Smooth muscle cell (in vitro differentiated cells): ENCODE measurements at regions not wholly inside any gene's neighbourhood (a gene's known extent, or its start where the extent isn't known, plus 50 kb on each side); places are given as distances from the start of the nearest gene placed in this dataset.

Experiments used
- DNase-seq: peaks from one replicate; lab custom pipeline; 2025; ENCODE audit not compliant: unreplicated experiment; lab: John Stamatoyannopoulos, UW
- H2AFZ ChIP-seq: fragments of 200-600 bp; sonication (generic); 2 replicates; pipeline ENCODE4 v1.6.0; 2016; ENCODE audit warnings: antibody characterized with exemption, low read depth, mild to moderate bottlenecking
- H3F3A ChIP-seq: fragments of 200-600 bp; sonication (generic); 2 replicates; pipeline ENCODE4 v1.6.0; 2017; ENCODE audit warnings: antibody characterized with exemption, low read depth
- H3K27ac ChIP-seq: fragments of 200-600 bp; sonication (generic); 2 replicates; pipeline ENCODE4 v1.5.1; 2016; ENCODE audit warnings: low read depth, mild to moderate bottlenecking
- H3K27me3 ChIP-seq: fragments of 200-600 bp; sonication (generic); 2 replicates; pipeline ENCODE4 v1.6.1; 2016; ENCODE audit warnings: low read depth, mild to moderate bottlenecking
- H3K36me3 ChIP-seq: fragments of 200-600 bp; sonication (generic); 2 replicates; pipeline ENCODE4 v1.5.1; 2016; ENCODE audit warnings: low read depth
- H3K4me1 ChIP-seq: fragments of 200-600 bp; sonication (generic); 2 replicates; pipeline ENCODE4 v1.5.1; 2016; ENCODE audit warnings: low read depth
- H3K4me2 ChIP-seq: fragments of 200-600 bp; sonication (generic); 2 replicates; pipeline ENCODE4 v1.6.0; 2016; ENCODE audit warnings: mild to moderate bottlenecking
- H3K4me3 ChIP-seq: fragments of 200-600 bp; sonication (generic); 2 replicates; pipeline ENCODE4 v1.5.1; 2016; ENCODE audit warnings: mild to moderate bottlenecking
- H3K79me2 ChIP-seq: fragments of 200-600 bp; sonication (generic); 2 replicates; pipeline ENCODE4 v1.6.0; 2016; ENCODE audit warnings: low read depth, mild to moderate bottlenecking
- H3K9ac ChIP-seq: fragments of 200-600 bp; sonication (generic); 2 replicates; pipeline ENCODE4 v1.6.0; 2016; ENCODE audit warnings: low read depth
- H3K9me3 ChIP-seq: fragments of 200-600 bp; sonication (generic); replicated peaks from 2 replicates; pipeline ENCODE4 v1.5.1; 2016; ENCODE audit warnings: low read depth
- H4K20me1 ChIP-seq: fragments of 200-600 bp; sonication (generic); 2 replicates; pipeline ENCODE4 v1.6.0; 2016; ENCODE audit warnings: low read depth
- CTCF ChIP-seq: fragments of 200-600 bp; sonication (generic); IDR thresholded peaks from 2 replicates; pipeline ENCODE4 v1.5.1; 2017; ENCODE audit warnings: borderline replicate concordance, mild to moderate bottlenecking, antibody characterized with exemption; ENCODE audit not compliant: insufficient read depth, poor library complexity, severe bottlenecking
- WGBS: methylation state at CpG from one replicate; pipeline ENCODE4 v1.1.7; 2016; ENCODE audit warnings: low lambda C conversion rate; 5-methylcytosine and 5-hydroxymethylcytosine counted together

- H3K27ac ChIP-seq, result no peak overlapping the region
- H3K27me3 ChIP-seq, result no peaks in the 10 kb centered on the region
- 85% methylated on average over 4 of the region's 4 CpGs for WGBS
- H3K36me3 ChIP-seq, result no peaks in the 10 kb centered on the region
- H4K20me1 ChIP-seq, result no peaks in the 10 kb centered on the region
- H3K9ac ChIP-seq, result no peak overlapping the region
- H3K9me3 ChIP-seq, result no peaks in the 10 kb centered on the region
- H3K79me2 ChIP-seq, result no peaks in the 10 kb centered on the region
- no peak overlapping the region for H3K4me2 ChIP-seq
- DNase-seq, result no peak
- no peak overlapping the region for H3K4me3 ChIP-seq
- no peaks in the 10 kb centered on the region for H3F3A ChIP-seq
- H2AFZ ChIP-seq, result no peak overlapping the region
- TF ChIP-seq CTCF, result no peak
- H3K4me1 ChIP-seq, result no peaks in the 10 kb centered on the region
These were observed 771.7 kb downstream of the SORCS1 start for GRCh38 chr10:106392778-106393177.

- H3K36me3 ChIP-seq, result no peaks in the 10 kb centered on the region
- H3F3A ChIP-seq, result no peaks in the 10 kb centered on the region
- TF ChIP-seq CTCF, result no peak
- no peaks in the 10 kb centered on the region for H3K9me3 ChIP-seq
- H3K9ac ChIP-seq, result no peak overlapping the region
- H3K79me2 ChIP-seq, result no peaks in the 10 kb centered on the region
- no peak overlapping the region for H3K27ac ChIP-seq
- H3K4me1 ChIP-seq, result no peaks in the 10 kb centered on the region
- H3K4me2 ChIP-seq, result no peak overlapping the region
- H3K4me3 ChIP-seq, result no peak overlapping the region
- no peaks in the 10 kb centered on the region for H4K20me1 ChIP-seq
- no peaks in the 10 kb centered on the region for H3K27me3 ChIP-seq
- no peak for DNase-seq
- no peak overlapping the region for H2AFZ ChIP-seq
These were observed 777.4 kb downstream of the SORCS1 start for GRCh38 chr10:106387063-106387462.

GRCh38 chr10:106384496-106384895, 780.0 kb downstream of the SORCS1 start:
- Histone ChIP-seq H3K4me3 (no peak overlapping the region), H4K20me1 (no peaks in the 10 kb centered on the region), H3K9me3 (no peaks in the 10 kb centered on the region), H3K79me2 (no peaks in the 10 kb centered on the region), H3K4me2 (no peak overlapping the region), H3K9ac (no peak overlapping the region), H3K27me3 (no peaks in the 10 kb centered on the region), H3F3A (no peaks in the 10 kb centered on the region), H2AFZ (no peak overlapping the region), H3K4me1 (no peaks in the 10 kb centered on the region), H3K27ac (no peak overlapping the region), H3K36me3 (no peaks in the 10 kb centered on the region)
- DNase-seq, result no peak
- TF ChIP-seq CTCF, result no peak
- 63% methylated on average over 5 of the region's 5 CpGs for WGBS

- Histone ChIP-seq H3K27me3 (no peaks in the 10 kb centered on the region), H3K27ac (no peak overlapping the region), H3K9ac (no peak overlapping the region), H3K9me3 (peaks cover 10% of the 10 kb centered on the region), H3K36me3 (no peaks in the 10 kb centered on the region), H3K4me3 (no peak overlapping the region), H3K79me2 (no peaks in the 10 kb centered on the region), H3K4me1 (no peaks in the 10 kb centered on the region), H3K4me2 (no peak overlapping the region), H4K20me1 (no peaks in the 10 kb centered on the region), H3F3A (no peaks in the 10 kb centered on the region), H2AFZ (no peak overlapping the region)
- 89% methylated on average over 3 of the region's 3 CpGs for WGBS
- DNase-seq, result no peak
- TF ChIP-seq CTCF, result no peak
These were observed 783.8 kb downstream of the SORCS1 start for GRCh38 chr10:106380706-106381105.
